ENCODE measurements at regions not wholly inside any gene's neighbourhood (a gene's known extent, or its start where the extent isn't known, plus 50 kb on each side); places are given as distances from the start of the nearest gene placed in this dataset.

GRCh38 chr13:95352486-95352885 is 51.2 kb upstream of the ABCC4 start:
- DNase-seq, result no peak

DNA sequence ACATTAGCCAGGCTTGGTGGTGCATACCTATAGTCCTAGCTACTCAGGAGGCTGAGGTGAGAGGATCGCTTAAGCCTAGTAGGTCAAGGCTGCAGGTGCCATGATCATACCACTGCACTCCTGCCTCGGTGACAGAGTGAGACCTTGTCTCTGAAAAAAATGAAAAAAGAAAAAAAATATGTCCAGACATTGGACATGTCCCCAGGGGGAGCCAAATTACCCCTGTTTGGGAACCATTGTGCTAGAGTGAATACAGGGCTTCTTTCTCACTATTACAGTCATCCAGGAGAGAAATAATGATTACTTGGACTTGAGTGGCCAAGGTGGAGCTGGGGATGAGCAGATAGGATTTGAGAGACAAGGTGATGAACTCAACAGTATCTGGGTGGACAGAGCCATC is 52.9 kb upstream of the ABCC4 start:
- no peak for DNase-seq

GRCh38 chr13:95354680-95355487 is 53.6 kb upstream of the ABCC4 start:
- no peak for DNase-seq

- DNase-seq, result no peak
Observed at GRCh38 chr13:95355494-95355893, 54.2 kb upstream of the ABCC4 start.

DNA sequence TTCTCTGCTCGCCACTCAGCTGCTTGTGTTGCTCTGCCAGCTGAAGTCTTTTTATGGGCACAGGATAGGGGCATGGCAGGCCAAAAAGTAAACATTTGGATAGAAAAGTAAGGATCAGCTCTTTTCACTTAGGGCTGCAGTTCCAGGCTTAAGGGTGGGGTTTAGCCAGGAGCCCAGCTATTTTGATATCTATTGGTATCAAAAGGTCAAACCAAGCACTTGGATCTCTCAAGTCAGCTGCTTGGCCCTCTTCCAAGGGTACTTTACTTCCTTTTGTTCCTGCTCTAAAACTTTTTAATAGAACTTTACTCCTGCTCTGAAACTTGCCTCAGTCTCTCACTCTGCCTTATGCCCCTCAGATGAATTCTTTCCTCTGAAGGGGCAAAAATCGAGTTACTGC is 55.7 kb upstream of the ABCC4 start:
- no peak for DNase-seq

DNA sequence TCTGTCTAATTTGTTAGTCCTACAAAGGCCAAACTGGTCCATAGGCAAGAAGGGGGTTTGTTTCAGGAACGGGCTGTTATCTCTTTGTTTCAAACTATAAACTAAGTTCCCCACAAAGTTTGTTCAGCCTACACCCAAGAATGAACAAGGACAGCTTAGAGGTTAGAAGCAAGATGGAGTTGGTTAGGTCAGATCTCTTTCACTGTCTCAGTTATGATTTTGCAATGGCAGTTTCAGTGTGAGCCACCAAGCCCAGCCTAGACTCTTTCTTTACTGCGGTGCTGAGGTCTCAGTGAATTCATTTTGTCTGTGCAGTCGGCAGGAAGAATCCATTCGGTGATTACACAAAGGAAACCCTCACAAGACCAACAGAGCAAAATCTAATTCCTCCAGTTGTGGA is 56.6 kb upstream of the ABCC4 start:
- DNase-seq, result no peak

DNA sequence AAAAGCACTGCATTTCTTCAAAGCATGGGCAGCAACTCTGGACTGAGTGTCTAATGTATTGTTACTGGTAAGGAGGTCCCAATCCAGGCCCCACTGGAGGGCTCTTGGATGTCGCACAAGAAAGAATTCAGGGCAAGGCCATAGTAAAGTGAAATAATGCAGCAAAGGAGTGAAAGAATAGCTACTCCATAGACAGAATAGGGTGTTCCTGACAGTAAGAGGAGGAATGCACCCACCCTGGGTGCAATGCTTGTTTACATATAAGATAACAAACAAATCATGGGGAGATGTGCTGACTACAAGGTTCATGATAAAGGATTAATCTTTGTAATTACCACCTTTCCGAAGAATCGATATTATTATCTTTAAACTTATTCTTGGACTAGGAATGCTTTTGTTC is 58.8 kb upstream of the ABCC4 start:
- DNase-seq, result no peak

GRCh38 chr13:95360464-95361097 is 59.3 kb upstream of the ABCC4 start:
- DNase-seq, result no peak

DNA sequence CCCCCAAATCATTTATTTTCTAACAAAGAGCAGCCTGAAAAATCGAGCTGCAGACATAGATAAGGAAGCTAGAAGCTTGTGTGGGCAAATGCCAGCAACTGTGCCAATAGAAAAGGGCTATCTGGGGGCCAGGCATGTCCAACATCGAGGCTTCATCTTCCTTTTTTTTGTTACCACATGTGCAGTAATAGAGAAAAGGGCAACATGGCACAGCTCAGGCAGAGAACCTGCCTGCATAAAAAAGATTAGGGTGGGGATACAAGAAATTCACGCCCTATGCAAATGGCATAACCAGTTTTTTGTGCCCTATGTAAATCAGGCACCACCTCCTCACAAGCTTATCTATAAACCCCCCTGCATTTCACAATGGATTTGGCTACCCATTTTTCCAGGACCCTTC is 60.4 kb upstream of the ABCC4 start:
- DNase-seq, result no peak

DNA sequence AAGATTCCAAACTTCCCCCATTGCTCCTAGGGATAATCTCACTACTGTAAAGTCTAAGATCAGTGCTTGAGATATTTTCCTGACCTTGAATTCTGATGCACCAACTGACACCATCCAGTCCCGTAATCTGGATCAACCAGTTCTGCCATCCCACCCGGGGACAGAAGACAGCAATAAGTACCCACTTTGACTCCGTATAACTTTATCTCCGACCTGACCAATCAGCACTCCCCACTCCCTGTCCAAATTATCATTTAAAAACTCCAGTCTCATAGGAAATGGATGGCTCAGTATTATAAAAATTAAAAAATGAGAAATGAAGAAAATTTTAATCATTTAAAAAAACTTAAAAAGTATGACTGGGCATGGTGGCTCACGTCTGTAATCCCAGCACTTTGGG is 61.4 kb upstream of the ABCC4 start:
- no peak for DNase-seq

GRCh38 chr13:95367309-95367843 is 66.1 kb upstream of the ABCC4 start:
- DNase-seq, result no peak

DNA sequence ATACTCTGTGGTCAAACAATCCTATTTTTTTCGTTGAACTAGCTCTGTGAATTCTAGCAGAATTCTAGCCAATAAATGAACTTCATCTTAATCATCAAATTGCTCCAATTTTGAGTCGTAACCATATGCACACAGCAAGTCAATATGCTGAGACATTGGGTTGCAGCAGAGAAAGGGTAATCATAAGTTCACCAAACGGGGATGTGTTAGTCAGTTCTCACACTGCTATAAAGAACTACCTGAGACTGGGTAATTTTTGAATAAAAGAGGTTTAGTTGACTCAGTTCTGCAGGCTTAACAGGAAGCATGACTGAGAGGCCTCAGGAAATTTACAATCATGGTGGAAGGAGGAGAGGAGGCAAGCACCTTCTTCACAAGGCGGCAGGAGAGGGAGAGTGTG is 67.7 kb upstream of the ABCC4 start:
- no peak for DNase-seq

GRCh38 chr13:95375706-95376105 is 74.5 kb upstream of the ABCC4 start:
- DNase-seq, result no peak

DNA sequence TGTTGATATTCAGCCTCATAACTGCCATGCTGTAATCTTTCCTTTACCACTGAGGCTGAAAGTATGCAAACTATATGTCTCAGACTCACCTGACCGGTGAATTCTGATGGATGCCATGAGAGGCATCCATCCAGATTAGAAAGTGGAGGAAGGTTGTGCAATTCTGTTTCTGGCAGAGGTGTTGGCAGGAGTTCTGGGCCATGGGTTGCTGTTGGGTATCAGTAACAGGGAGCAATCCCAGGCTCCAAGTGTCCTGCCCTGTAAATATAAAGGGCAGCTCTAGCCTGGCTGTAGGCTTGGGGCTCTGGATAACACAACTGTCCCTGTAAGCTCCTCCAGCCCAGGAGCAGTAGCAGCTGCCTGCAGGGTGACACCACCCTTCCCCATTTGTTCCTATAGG is 77.4 kb upstream of the ABCC4 start:
- DNase-seq, result no peak

DNA sequence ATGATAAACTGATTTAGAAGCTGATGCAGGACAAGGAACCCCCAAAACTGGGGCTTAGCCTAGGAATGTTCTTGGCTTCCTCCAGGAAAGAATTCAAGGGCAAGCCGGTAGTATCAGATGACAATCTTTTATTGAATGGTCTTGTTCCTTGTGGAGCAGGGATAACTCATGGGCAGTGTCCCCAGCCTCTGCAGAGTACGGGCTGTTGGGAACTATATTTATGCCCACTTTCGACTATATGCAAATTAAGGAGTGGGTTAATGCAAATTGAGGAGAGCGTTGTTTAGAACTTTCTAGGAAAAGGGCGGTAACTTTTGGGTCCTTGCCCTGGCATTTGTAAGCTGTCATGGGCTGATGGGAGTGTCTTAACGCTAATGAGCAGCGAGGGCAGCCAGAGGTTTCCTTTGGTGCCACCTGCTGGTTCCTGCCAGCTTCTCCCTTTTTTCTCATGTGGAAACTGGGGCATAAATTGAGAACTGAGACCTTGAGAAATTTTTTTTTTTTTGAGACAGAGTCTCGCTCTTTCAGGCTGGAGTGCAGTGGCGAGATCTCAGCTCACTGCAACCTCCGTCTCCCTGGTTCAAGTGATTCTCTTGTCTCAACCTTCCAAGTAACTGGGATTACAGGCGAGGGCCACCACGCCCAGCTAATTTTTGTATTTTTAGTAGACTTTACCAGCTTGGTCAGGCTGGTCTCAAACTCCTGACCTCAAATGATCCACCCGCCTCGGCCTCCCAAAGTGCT is 79.4 kb upstream of the ABCC4 start:
- DNase-seq, result peak; percentile 78

DNA sequence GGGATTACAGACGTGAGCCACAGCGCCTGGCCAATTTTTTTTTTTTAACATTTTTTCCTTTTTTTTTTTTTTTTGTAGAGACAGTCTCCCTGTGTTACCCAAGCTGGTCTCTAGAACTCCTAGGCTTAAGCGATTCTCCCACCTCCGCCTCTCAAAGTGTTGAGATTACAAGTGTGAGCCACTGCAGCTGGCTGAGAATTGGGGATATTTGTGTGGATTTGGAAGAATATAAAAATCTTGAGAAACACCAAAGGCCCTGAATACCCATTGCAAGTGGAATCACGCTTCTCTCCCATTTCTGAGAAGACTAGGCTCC is 79.9 kb upstream of the ABCC4 start:
- no peak for DNase-seq

GRCh38 chr13:95382411-95382810 is 81.2 kb upstream of the ABCC4 start:
- DNase-seq, result peak; percentile 19

DNA sequence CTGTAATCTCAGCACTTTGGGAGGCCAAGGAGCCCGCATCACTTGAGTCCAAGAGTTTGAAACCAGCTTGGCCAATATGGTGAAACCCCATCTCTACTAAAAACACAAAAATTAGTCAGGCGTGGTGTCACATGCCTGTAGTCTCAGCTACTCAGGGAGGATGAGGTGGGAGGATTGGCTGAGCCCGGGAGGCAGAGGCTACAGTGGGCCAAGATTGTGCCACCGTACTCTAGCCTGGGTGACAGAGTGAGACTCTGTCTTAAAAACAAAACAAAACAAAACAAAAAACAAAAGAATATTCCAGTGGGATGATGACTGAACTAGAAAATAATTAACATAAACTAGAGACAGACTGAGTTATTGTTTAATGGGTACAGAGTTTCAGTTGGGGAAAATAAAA is 81.7 kb upstream of the ABCC4 start:
- DNase-seq, result no peak

- no peak for DNase-seq
Observed at GRCh38 chr13:95385373-95385772, 84.1 kb upstream of the ABCC4 start.

- no peak for DNase-seq
Observed at GRCh38 chr13:95385798-95386197, 84.5 kb upstream of the ABCC4 start.

GRCh38 chr13:95386370-95386769 is 85.1 kb upstream of the ABCC4 start:
- DNase-seq, result no peak

DNA sequence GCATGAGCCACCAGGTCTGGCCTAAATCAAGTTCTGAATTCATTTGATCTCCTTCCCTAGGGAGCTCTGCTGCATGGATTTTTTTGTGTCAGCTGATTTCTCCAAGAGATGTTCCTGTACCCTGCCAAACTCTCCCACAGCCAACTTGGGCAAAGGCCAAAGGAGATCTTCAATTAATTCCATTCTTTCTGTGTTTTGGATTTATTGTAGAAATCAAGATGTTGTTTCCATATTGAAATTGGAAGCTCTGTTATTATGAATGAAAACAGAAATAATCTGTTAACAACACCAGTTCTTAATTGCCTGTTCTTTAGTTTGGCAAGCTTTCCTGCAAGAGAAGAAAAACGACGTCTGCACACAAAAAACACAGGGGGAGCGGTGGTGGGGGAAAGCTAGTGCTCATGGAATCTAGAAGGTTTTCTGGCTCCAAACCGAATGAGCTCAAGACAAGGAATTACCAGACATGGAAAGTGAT is 86.5 kb upstream of the ABCC4 start:
- DNase-seq, result no peak

- no peak for DNase-seq
Observed at GRCh38 chr13:95388420-95389079, 87.3 kb upstream of the ABCC4 start.
